Tibial nerve (tissue), 3 donors: ENCODE measurements at regions not wholly inside any gene's neighbourhood (a gene's known extent, or its start where the extent isn't known, plus 50 kb on each side); places are given as distances from the start of the nearest gene placed in this dataset.

Source experiments
- POLR2A ChIP-seq, 2 donors: fragments of 450-650 bp; IDR thresholded peaks; one replicate each; pipeline ENCODE4 v1.6.1; 2017; ENCODE audit warnings: antibody characterized with exemption in 2 of 2, mild to moderate bottlenecking in 2 of 2, moderate library complexity in 2 of 2
- TF ChIP-seq, protein P1 (sequence below), 5 experiments: fragments of 200-600 bp in 3 of 5; fragments of 450-650 bp in 2 of 5; sonication (generic) in 3 of 5; IDR thresholded peaks; one replicate each; pipeline ENCODE4 v1.5.1; 2016 to 2019; ENCODE audit warnings: antibody characterized with exemption in 5 of 5, mild to moderate bottlenecking in 3 of 5, moderate library complexity in 2 of 5

DNA sequence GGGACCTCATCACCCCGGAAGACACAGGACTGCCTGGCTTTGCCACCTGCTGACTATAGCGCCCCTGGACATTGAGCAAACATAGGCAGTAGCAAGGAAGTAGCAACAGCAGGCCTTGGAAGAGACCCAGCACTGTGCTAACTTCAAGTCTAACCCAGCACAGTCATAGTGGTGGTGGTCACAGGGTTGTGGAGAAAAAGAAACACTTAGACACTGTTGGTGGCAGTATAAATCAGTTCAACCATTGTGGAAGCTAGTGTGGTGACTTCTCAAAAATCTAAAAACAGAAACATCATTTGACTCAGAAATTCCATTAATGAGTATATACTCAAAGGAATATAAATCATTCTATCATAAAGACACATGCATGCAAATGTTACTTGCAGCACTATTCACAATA, 874.0 kb upstream of the EPHA5 start:
- TF ChIP-seq, protein P1, sequence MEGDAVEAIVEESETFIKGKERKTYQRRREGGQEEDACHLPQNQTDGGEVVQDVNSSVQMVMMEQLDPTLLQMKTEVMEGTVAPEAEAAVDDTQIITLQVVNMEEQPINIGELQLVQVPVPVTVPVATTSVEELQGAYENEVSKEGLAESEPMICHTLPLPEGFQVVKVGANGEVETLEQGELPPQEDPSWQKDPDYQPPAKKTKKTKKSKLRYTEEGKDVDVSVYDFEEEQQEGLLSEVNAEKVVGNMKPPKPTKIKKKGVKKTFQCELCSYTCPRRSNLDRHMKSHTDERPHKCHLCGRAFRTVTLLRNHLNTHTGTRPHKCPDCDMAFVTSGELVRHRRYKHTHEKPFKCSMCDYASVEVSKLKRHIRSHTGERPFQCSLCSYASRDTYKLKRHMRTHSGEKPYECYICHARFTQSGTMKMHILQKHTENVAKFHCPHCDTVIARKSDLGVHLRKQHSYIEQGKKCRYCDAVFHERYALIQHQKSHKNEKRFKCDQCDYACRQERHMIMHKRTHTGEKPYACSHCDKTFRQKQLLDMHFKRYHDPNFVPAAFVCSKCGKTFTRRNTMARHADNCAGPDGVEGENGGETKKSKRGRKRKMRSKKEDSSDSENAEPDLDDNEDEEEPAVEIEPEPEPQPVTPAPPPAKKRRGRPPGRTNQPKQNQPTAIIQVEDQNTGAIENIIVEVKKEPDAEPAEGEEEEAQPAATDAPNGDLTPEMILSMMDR (IDR thresholded peaks at IDR 0.05), result no peak
- TF ChIP-seq POLR2A (IDR thresholded peaks at IDR 0.05), result no peak
